Muscle of back (tissue), 3 donors: ENCODE measurements at regions not wholly inside any gene's neighbourhood (a gene's known extent, or its start where the extent isn't known, plus 50 kb on each side); places are given as distances from the start of the nearest gene placed in this dataset.
"Not testable (repeated sequence)": the region's sequence is repeated elsewhere in the genome, so short reads cannot be mapped to it uniquely, and the experiment has no call there.

Experiments
- DNase-seq, 3 donors: peaks; one replicate each; pipeline versions ENCODE4 v3.0.0 to v3.0.0-alpha.2; 2013

- no peak for DNase-seq
Observed at GRCh38 chrX:109172091-109172602, 309.7 kb downstream of the GUCY2F start.

GRCh38 chrX:109155161-109155560 lies 326.7 kb downstream of the GUCY2F start:
- DNase-seq, result no peak

- not testable (repeated sequence) for DNase-seq
Observed at GRCh38 chrX:109144173-109144572, 337.7 kb downstream of the GUCY2F start.

GRCh38 chrX:109140463-109140862 lies 341.4 kb downstream of the GUCY2F start:
- no peak for DNase-seq

- DNase-seq, result no peak
Observed at GRCh38 chrX:109134777-109135176, 347.1 kb downstream of the GUCY2F start.

GRCh38 chrX:109125304-109125703 lies 356.6 kb downstream of the GUCY2F start:
- DNase-seq, result no peak

GRCh38 chrX:109089359-109089758 lies 353.0 kb upstream of the IRS4 start:
- DNase-seq, result no peak

- no peak for DNase-seq
Observed at GRCh38 chrX:109077788-109078187, 341.4 kb upstream of the IRS4 start.

- DNase-seq, result peak; percentile 24 to 55 (median 37)
Observed at GRCh38 chrX:109054181-109054581, 317.8 kb upstream of the IRS4 start.

- no peak for DNase-seq
Observed at GRCh38 chrX:109049903-109050302, 313.5 kb upstream of the IRS4 start.

GRCh38 chrX:109049416-109049815 lies 313.1 kb upstream of the IRS4 start:
- DNase-seq, result no peak

- DNase-seq, result peak in 1 of 3 donors; percentile 0
Observed at GRCh38 chrX:109040057-109040456, 303.7 kb upstream of the IRS4 start.

- no peak for DNase-seq
Observed at GRCh38 chrX:109036624-109037023, 300.3 kb upstream of the IRS4 start.

GRCh38 chrX:108993909-108994308 lies 257.5 kb upstream of the IRS4 start:
- DNase-seq, result no peak

GRCh38 chrX:108972899-108973298 lies 236.5 kb upstream of the IRS4 start:
- not testable (repeated sequence) for DNase-seq

GRCh38 chrX:108947205-108947604 lies 210.8 kb upstream of the IRS4 start:
- no peak for DNase-seq

- DNase-seq, result no peak
Observed at GRCh38 chrX:108946531-108946930, 210.2 kb upstream of the IRS4 start.

GRCh38 chrX:108945883-108946523 lies 209.6 kb upstream of the IRS4 start:
- no peak for DNase-seq

- no peak for DNase-seq
Observed at GRCh38 chrX:108914791-108915190, 178.4 kb upstream of the IRS4 start.

GRCh38 chrX:108903831-108904230 lies 167.5 kb upstream of the IRS4 start:
- not testable (repeated sequence) for DNase-seq

GRCh38 chrX:108900333-108900732 lies 164.0 kb upstream of the IRS4 start:
- DNase-seq, result no peak

GRCh38 chrX:108896349-108896748 lies 160.0 kb upstream of the IRS4 start:
- not testable (repeated sequence) for DNase-seq

GRCh38 chrX:108892501-108892900 lies 156.1 kb upstream of the IRS4 start:
- DNase-seq, result no peak

- no peak for DNase-seq
Observed at GRCh38 chrX:108875548-108875947, 139.2 kb upstream of the IRS4 start.
